ENCODE measurements at regions not wholly inside any gene's neighbourhood (a gene's known extent, or its start where the extent isn't known, plus 50 kb on each side); places are given as distances from the start of the nearest gene placed in this dataset.

- H3K27me3 ChIP-seq (ENCODE audit: control insufficient read depth in 2 of 2, insufficient read depth in 1 of 2, low read length in 1 of 2): no peaks in the 10 kb centered on the region
- WGBS: 93% methylated on average over 1 of the region's 1 CpG
- no peaks in the 10 kb centered on the region for H3K4me1 ChIP-seq (ENCODE audit: control insufficient read depth in 2 of 2, insufficient read depth in 2 of 2, low read length in 2 of 2)
- H3K27ac ChIP-seq (ENCODE audit: low read depth in 1 of 2, low read length in 1 of 2): no peak overlapping the region
- no peak overlapping the region for H3K4me3 ChIP-seq (ENCODE audit: low read length in 2 of 2)
- no peak for DNase-seq (ENCODE audit: low read depth in 6 of 9, low spot score in 9 of 9)
- no peaks in the 10 kb centered on the region for H3K9me3 ChIP-seq (ENCODE audit: control insufficient read depth in 2 of 2, insufficient read depth in 1 of 2, low read length in 1 of 2)
- H3K36me3 ChIP-seq (ENCODE audit: control insufficient read depth in 2 of 2, insufficient read depth in 2 of 2, low read length in 1 of 2): no peaks in the 10 kb centered on the region
These were observed 272.1 kb upstream of the C1orf87 start for GRCh38 chr1:60345621-60346020.

GRCh38 chr1:60345049-60345448, 271.5 kb upstream of the C1orf87 start:
- DNase-seq (ENCODE audit: low read depth in 6 of 9, low spot score in 9 of 9): no peak

GRCh38 chr1:60343736-60344135, 270.2 kb upstream of the C1orf87 start:
- 98% methylated on average over 2 of the region's 2 CpGs for WGBS
- H3K27ac ChIP-seq (ENCODE audit: low read depth in 1 of 2, low read length in 1 of 2): no peak overlapping the region
- H3K9me3 ChIP-seq (ENCODE audit: control insufficient read depth in 2 of 2, insufficient read depth in 1 of 2, low read length in 1 of 2): no peaks in the 10 kb centered on the region
- H3K36me3 ChIP-seq (ENCODE audit: control insufficient read depth in 2 of 2, insufficient read depth in 2 of 2, low read length in 1 of 2): no peaks in the 10 kb centered on the region
- no peaks in the 10 kb centered on the region for H3K27me3 ChIP-seq (ENCODE audit: control insufficient read depth in 2 of 2, insufficient read depth in 1 of 2, low read length in 1 of 2)
- H3K4me3 ChIP-seq (ENCODE audit: low read length in 2 of 2): no peak overlapping the region
- DNase-seq (ENCODE audit: low read depth in 6 of 9, low spot score in 9 of 9): no peak
- H3K4me1 ChIP-seq (ENCODE audit: control insufficient read depth in 2 of 2, insufficient read depth in 2 of 2, low read length in 2 of 2): no peaks in the 10 kb centered on the region

More at GRCh38 chr1:60345049-60345448, 271.5 kb upstream of the C1orf87 start:
- H3K9me3 ChIP-seq (ENCODE audit: control insufficient read depth in 2 of 2, insufficient read depth in 1 of 2, low read length in 1 of 2): no peaks in the 10 kb centered on the region
- WGBS: 94% methylated on average over 4 of the region's 4 CpGs
- H3K4me3 ChIP-seq (ENCODE audit: low read length in 2 of 2): no peak overlapping the region
- H3K27ac ChIP-seq (ENCODE audit: low read depth in 1 of 2, low read length in 1 of 2): no peak overlapping the region
- H3K36me3 ChIP-seq (ENCODE audit: control insufficient read depth in 2 of 2, insufficient read depth in 2 of 2, low read length in 1 of 2): no peaks in the 10 kb centered on the region
- no peaks in the 10 kb centered on the region for H3K27me3 ChIP-seq (ENCODE audit: control insufficient read depth in 2 of 2, insufficient read depth in 1 of 2, low read length in 1 of 2)
- no peaks in the 10 kb centered on the region for H3K4me1 ChIP-seq (ENCODE audit: control insufficient read depth in 2 of 2, insufficient read depth in 2 of 2, low read length in 2 of 2)

- H3K4me3 ChIP-seq (ENCODE audit: low read length in 2 of 2): no peak overlapping the region
- no peaks in the 10 kb centered on the region for H3K9me3 ChIP-seq (ENCODE audit: control insufficient read depth in 2 of 2, insufficient read depth in 1 of 2, low read length in 1 of 2)
- H3K27ac ChIP-seq (ENCODE audit: low read depth in 1 of 2, low read length in 1 of 2): no peak overlapping the region
- no peak for DNase-seq (ENCODE audit: low read depth in 6 of 9, low spot score in 9 of 9)
- no peaks in the 10 kb centered on the region for H3K27me3 ChIP-seq (ENCODE audit: control insufficient read depth in 2 of 2, insufficient read depth in 1 of 2, low read length in 1 of 2)
- H3K36me3 ChIP-seq (ENCODE audit: control insufficient read depth in 2 of 2, insufficient read depth in 2 of 2, low read length in 1 of 2): no peaks in the 10 kb centered on the region
- WGBS: 78% methylated on average over 1 of the region's 1 CpG
- H3K4me1 ChIP-seq (ENCODE audit: control insufficient read depth in 2 of 2, insufficient read depth in 2 of 2, low read length in 2 of 2): no peaks in the 10 kb centered on the region
These were observed 269.0 kb upstream of the C1orf87 start for GRCh38 chr1:60342569-60342968.

GRCh38 chr1:60341274-60341673, 267.7 kb upstream of the C1orf87 start:
- Histone ChIP-seq H3K36me3 (ENCODE audit: control insufficient read depth in 2 of 2, insufficient read depth in 2 of 2, low read length in 1 of 2) (no peaks in the 10 kb centered on the region), H3K27me3 (ENCODE audit: control insufficient read depth in 2 of 2, insufficient read depth in 1 of 2, low read length in 1 of 2) (no peaks in the 10 kb centered on the region), H3K4me3 (ENCODE audit: low read length in 2 of 2) (no peak overlapping the region), H3K4me1 (ENCODE audit: control insufficient read depth in 2 of 2, insufficient read depth in 2 of 2, low read length in 2 of 2) (no peaks in the 10 kb centered on the region), H3K9me3 (ENCODE audit: control insufficient read depth in 2 of 2, insufficient read depth in 1 of 2, low read length in 1 of 2) (no peaks in the 10 kb centered on the region), H3K27ac (ENCODE audit: low read depth in 1 of 2, low read length in 1 of 2) (no peak overlapping the region)
- no peak for DNase-seq (ENCODE audit: low read depth in 6 of 9, low spot score in 9 of 9)
- WGBS: 96% methylated on average over 1 of the region's 1 CpG

GRCh38 chr1:60331647-60332046, 258.1 kb upstream of the C1orf87 start:
- Histone ChIP-seq H3K27me3 (ENCODE audit: control insufficient read depth in 2 of 2, insufficient read depth in 1 of 2, low read length in 1 of 2) (no peaks in the 10 kb centered on the region), H3K36me3 (ENCODE audit: control insufficient read depth in 2 of 2, insufficient read depth in 2 of 2, low read length in 1 of 2) (no peaks in the 10 kb centered on the region), H3K4me3 (ENCODE audit: low read length in 2 of 2) (no peak overlapping the region), H3K4me1 (ENCODE audit: control insufficient read depth in 2 of 2, insufficient read depth in 2 of 2, low read length in 2 of 2) (no peaks in the 10 kb centered on the region), H3K9me3 (ENCODE audit: control insufficient read depth in 2 of 2, insufficient read depth in 1 of 2, low read length in 1 of 2) (no peaks in the 10 kb centered on the region), H3K27ac (ENCODE audit: low read depth in 1 of 2, low read length in 1 of 2) (no peak overlapping the region)
- WGBS: 97% methylated on average over 1 of the region's 1 CpG
- DNase-seq (ENCODE audit: low read depth in 6 of 9, low spot score in 9 of 9): no peak

- DNase-seq (ENCODE audit: low read depth in 6 of 9, low spot score in 9 of 9): no peak
- Histone ChIP-seq H3K36me3 (ENCODE audit: control insufficient read depth in 2 of 2, insufficient read depth in 2 of 2, low read length in 1 of 2) (no peaks in the 10 kb centered on the region), H3K27ac (ENCODE audit: low read depth in 1 of 2, low read length in 1 of 2) (no peak overlapping the region), H3K4me3 (ENCODE audit: low read length in 2 of 2) (no peak overlapping the region), H3K9me3 (ENCODE audit: control insufficient read depth in 2 of 2, insufficient read depth in 1 of 2, low read length in 1 of 2) (no peaks in the 10 kb centered on the region), H3K4me1 (ENCODE audit: control insufficient read depth in 2 of 2, insufficient read depth in 2 of 2, low read length in 2 of 2) (no peaks in the 10 kb centered on the region), H3K27me3 (ENCODE audit: control insufficient read depth in 2 of 2, insufficient read depth in 1 of 2, low read length in 1 of 2) (no peaks in the 10 kb centered on the region)
- WGBS: 96% methylated on average over 2 of the region's 2 CpGs
These were observed 256.1 kb upstream of the C1orf87 start for GRCh38 chr1:60329651-60330050.

- no peak for DNase-seq (ENCODE audit: low read depth in 6 of 9, low spot score in 9 of 9)
These were observed 238.3 kb upstream of the C1orf87 start for GRCh38 chr1:60311838-60312237.

GRCh38 chr1:60299581-60299980, 226.0 kb upstream of the C1orf87 start:
- H3K9me3 ChIP-seq (ENCODE audit: control insufficient read depth in 2 of 2, insufficient read depth in 1 of 2, low read length in 1 of 2): no peaks in the 10 kb centered on the region
- no peak overlapping the region for H3K27ac ChIP-seq (ENCODE audit: low read depth in 1 of 2, low read length in 1 of 2)
- H3K27me3 ChIP-seq (ENCODE audit: control insufficient read depth in 2 of 2, insufficient read depth in 1 of 2, low read length in 1 of 2): no peaks in the 10 kb centered on the region
- DNase-seq (ENCODE audit: low read depth in 6 of 9, low spot score in 9 of 9): no peak
- no peaks in the 10 kb centered on the region for H3K36me3 ChIP-seq (ENCODE audit: control insufficient read depth in 2 of 2, insufficient read depth in 2 of 2, low read length in 1 of 2)
- no peak overlapping the region for H3K4me3 ChIP-seq (ENCODE audit: low read length in 2 of 2)
- WGBS: 92% methylated on average over 5 of the region's 5 CpGs
- H3K4me1 ChIP-seq (ENCODE audit: control insufficient read depth in 2 of 2, insufficient read depth in 2 of 2, low read length in 2 of 2): no peaks in the 10 kb centered on the region

More at GRCh38 chr1:60311838-60312237, 238.3 kb upstream of the C1orf87 start:
- no peaks in the 10 kb centered on the region for H3K9me3 ChIP-seq (ENCODE audit: control insufficient read depth in 2 of 2, insufficient read depth in 1 of 2, low read length in 1 of 2)
- no peak overlapping the region for H3K27ac ChIP-seq (ENCODE audit: low read depth in 1 of 2, low read length in 1 of 2)
- H3K4me1 ChIP-seq (ENCODE audit: control insufficient read depth in 2 of 2, insufficient read depth in 2 of 2, low read length in 2 of 2): no peaks in the 10 kb centered on the region
- no peaks in the 10 kb centered on the region for H3K36me3 ChIP-seq (ENCODE audit: control insufficient read depth in 2 of 2, insufficient read depth in 2 of 2, low read length in 1 of 2)
- H3K4me3 ChIP-seq (ENCODE audit: low read length in 2 of 2): no peak overlapping the region
- H3K27me3 ChIP-seq (ENCODE audit: control insufficient read depth in 2 of 2, insufficient read depth in 1 of 2, low read length in 1 of 2): no peaks in the 10 kb centered on the region

GRCh38 chr1:60298290-60298689, 224.7 kb upstream of the C1orf87 start:
- no peak for DNase-seq (ENCODE audit: low read depth in 6 of 9, low spot score in 9 of 9)
- H3K4me3 ChIP-seq (ENCODE audit: low read length in 2 of 2): no peak overlapping the region
- H3K9me3 ChIP-seq (ENCODE audit: control insufficient read depth in 2 of 2, insufficient read depth in 1 of 2, low read length in 1 of 2): no peaks in the 10 kb centered on the region
- no peaks in the 10 kb centered on the region for H3K4me1 ChIP-seq (ENCODE audit: control insufficient read depth in 2 of 2, insufficient read depth in 2 of 2, low read length in 2 of 2)
- H3K36me3 ChIP-seq (ENCODE audit: control insufficient read depth in 2 of 2, insufficient read depth in 2 of 2, low read length in 1 of 2): no peaks in the 10 kb centered on the region
- 95% methylated on average over 3 of the region's 3 CpGs for WGBS
- no peaks in the 10 kb centered on the region for H3K27me3 ChIP-seq (ENCODE audit: control insufficient read depth in 2 of 2, insufficient read depth in 1 of 2, low read length in 1 of 2)
- no peak overlapping the region for H3K27ac ChIP-seq (ENCODE audit: low read depth in 1 of 2, low read length in 1 of 2)

All from thymus (tissue), 11 donors.